ENCODE measurements at regions not wholly inside any gene's neighbourhood (a gene's known extent, or its start where the extent isn't known, plus 50 kb on each side); places are given as distances from the start of the nearest gene placed in this dataset.
"Not testable (repeated sequence)": the region's sequence is repeated elsewhere in the genome, so short reads cannot be mapped to it uniquely, and the experiment has no call there.

GRCh38 chr6:103797738-103798137 is 1062.0 kb downstream of the HACE1 start:
- in situ Hi-C loops (cut with HindIII; ENCODE audit: low pct_unique_long_range_greater_than_20kb, low sequenced_read_pairs): no loop called here
- peak; percentile 41 for DNase-seq (ENCODE audit: low read depth, low spot score)

GRCh38 chr6:103791458-103791857 is 1068.3 kb downstream of the HACE1 start:
- in situ Hi-C loops (cut with HindIII; ENCODE audit: low pct_unique_long_range_greater_than_20kb, low sequenced_read_pairs): no loop called here

GRCh38 chr6:103784117-103784516 is 1075.6 kb downstream of the HACE1 start:
- in situ Hi-C loops (cut with HindIII; ENCODE audit: low pct_unique_long_range_greater_than_20kb, low sequenced_read_pairs): no loop called here
- no peak for DNase-seq (ENCODE audit: low read depth, low spot score)

More at GRCh38 chr6:103791458-103791857, 1068.3 kb downstream of the HACE1 start:
- no peak for DNase-seq (ENCODE audit: low read depth, low spot score)

GRCh38 chr6:103783329-103783728 is 1076.4 kb downstream of the HACE1 start:
- no peak for DNase-seq (ENCODE audit: low read depth, low spot score)
- in situ Hi-C loops (cut with HindIII; ENCODE audit: low pct_unique_long_range_greater_than_20kb, low sequenced_read_pairs): no loop called here

- in situ Hi-C loops (cut with HindIII; ENCODE audit: low pct_unique_long_range_greater_than_20kb, low sequenced_read_pairs): no loop called here
- DNase-seq (ENCODE audit: low read depth, low spot score): no peak
These were observed 1090.3 kb downstream of the HACE1 start for GRCh38 chr6:103769431-103769830.

GRCh38 chr6:103750603-103751002 is 1109.1 kb downstream of the HACE1 start:
- DNase-seq (ENCODE audit: low read depth, low spot score): no peak
- in situ Hi-C loops (cut with HindIII; ENCODE audit: low pct_unique_long_range_greater_than_20kb, low sequenced_read_pairs): no loop called here

- no peak for DNase-seq (ENCODE audit: low read depth, low spot score)
These were observed 1125.7 kb downstream of the HACE1 start for GRCh38 chr6:103734016-103734415.

GRCh38 chr6:103729658-103730057 is 1130.1 kb downstream of the HACE1 start:
- in situ Hi-C loops (cut with HindIII; ENCODE audit: low pct_unique_long_range_greater_than_20kb, low sequenced_read_pairs): no loop called here
- DNase-seq (ENCODE audit: low read depth, low spot score): no peak

More at GRCh38 chr6:103734016-103734415, 1125.7 kb downstream of the HACE1 start:
- in situ Hi-C loops (cut with HindIII; ENCODE audit: low pct_unique_long_range_greater_than_20kb, low sequenced_read_pairs): no loop called here

GRCh38 chr6:103723438-103724322 is 1136.0 kb downstream of the HACE1 start:
- in situ Hi-C loops (cut with HindIII; ENCODE audit: low pct_unique_long_range_greater_than_20kb, low sequenced_read_pairs): no loop called here
- no peak for DNase-seq (ENCODE audit: low read depth, low spot score)

GRCh38 chr6:103722683-103723082 is 1137.0 kb downstream of the HACE1 start:
- in situ Hi-C loops (cut with HindIII; ENCODE audit: low pct_unique_long_range_greater_than_20kb, low sequenced_read_pairs): no loop called here
- DNase-seq (ENCODE audit: low read depth, low spot score): no peak

GRCh38 chr6:103721923-103722322 is 1137.8 kb downstream of the HACE1 start:
- in situ Hi-C loops (cut with HindIII; ENCODE audit: low pct_unique_long_range_greater_than_20kb, low sequenced_read_pairs): no loop called here

GRCh38 chr6:103720393-103720792 is 1139.3 kb downstream of the HACE1 start:
- in situ Hi-C loops (cut with HindIII; ENCODE audit: low pct_unique_long_range_greater_than_20kb, low sequenced_read_pairs): no loop called here

More at GRCh38 chr6:103721923-103722322, 1137.8 kb downstream of the HACE1 start:
- DNase-seq (ENCODE audit: low read depth, low spot score): no peak

GRCh38 chr6:103719545-103719944 is 1140.2 kb downstream of the HACE1 start:
- in situ Hi-C loops (cut with HindIII; ENCODE audit: low pct_unique_long_range_greater_than_20kb, low sequenced_read_pairs): no loop called here
- DNase-seq (ENCODE audit: low read depth, low spot score): no peak

More at GRCh38 chr6:103720393-103720792, 1139.3 kb downstream of the HACE1 start:
- DNase-seq (ENCODE audit: low read depth, low spot score): no peak

- in situ Hi-C loops (cut with HindIII; ENCODE audit: low pct_unique_long_range_greater_than_20kb, low sequenced_read_pairs): no loop called here
- DNase-seq (ENCODE audit: low read depth, low spot score): no peak
These were observed 1144.5 kb downstream of the HACE1 start for GRCh38 chr6:103715269-103715668.

GRCh38 chr6:103709236-103709635 is 1150.5 kb downstream of the HACE1 start:
- in situ Hi-C loops (cut with HindIII; ENCODE audit: low pct_unique_long_range_greater_than_20kb, low sequenced_read_pairs); DNase-seq (ENCODE audit: low read depth, low spot score): not testable (repeated sequence)

GRCh38 chr6:103707596-103708325 is 1152.0 kb downstream of the HACE1 start:
- DNase-seq (ENCODE audit: low read depth, low spot score): no peak
- in situ Hi-C loops (cut with HindIII; ENCODE audit: low pct_unique_long_range_greater_than_20kb, low sequenced_read_pairs): no loop called here

GRCh38 chr6:103699769-103700168 is 1160.0 kb downstream of the HACE1 start:
- in situ Hi-C loops (cut with HindIII; ENCODE audit: low pct_unique_long_range_greater_than_20kb, low sequenced_read_pairs): no loop called here
- DNase-seq (ENCODE audit: low read depth, low spot score): no peak

- in situ Hi-C loops (cut with HindIII; ENCODE audit: low pct_unique_long_range_greater_than_20kb, low sequenced_read_pairs): no loop called here
- DNase-seq (ENCODE audit: low read depth, low spot score): no peak
These were observed 1172.3 kb downstream of the HACE1 start for GRCh38 chr6:103687430-103687829.

- in situ Hi-C loops (cut with HindIII; ENCODE audit: low pct_unique_long_range_greater_than_20kb, low sequenced_read_pairs): no loop called here
- DNase-seq (ENCODE audit: low read depth, low spot score): no peak
These were observed 1179.6 kb downstream of the HACE1 start for GRCh38 chr6:103680116-103680515.

All from SK-MEL-5 (cell line).